Activated CD4-positive, alpha-beta T cell treated with anti-CD3 and anti-CD28 coated beads for 24 hours (primary cell): ENCODE measurements at regions not wholly inside any gene's neighbourhood (a gene's known extent, or its start where the extent isn't known, plus 50 kb on each side); places are given as distances from the start of the nearest gene placed in this dataset.
"Not testable (repeated sequence)": the region's sequence is repeated elsewhere in the genome, so short reads cannot be mapped to it uniquely, and the experiment has no call there.

Source experiments
- DNase-seq, 2 donors: peaks; one replicate each; pipeline ENCODE4 v3.0.0-alpha.2; 2020; ENCODE audit warnings: low read depth in 2 of 2

- DNase-seq: no peak
Measured at GRCh38 chr13:76014406-76015318, 378.5 kb downstream of the LMO7 start.

- DNase-seq: no peak
Measured at GRCh38 chr13:76012091-76012721, 376.1 kb downstream of the LMO7 start.

GRCh38 chr13:76009267-76009890 lies 373.2 kb downstream of the LMO7 start:
- no peak for DNase-seq

- DNase-seq: no peak
Measured at GRCh38 chr13:76004416-76004815, 368.3 kb downstream of the LMO7 start.

- no peak for DNase-seq
Measured at GRCh38 chr13:76000131-76000530, 364.0 kb downstream of the LMO7 start.

- DNase-seq: no peak
Measured at GRCh38 chr13:75996582-75996981, 360.5 kb downstream of the LMO7 start.

GRCh38 chr13:75995966-75996365 lies 359.8 kb downstream of the LMO7 start:
- no peak for DNase-seq

GRCh38 chr13:75993823-75994222 lies 357.7 kb downstream of the LMO7 start:
- no peak for DNase-seq

- no peak for DNase-seq
Measured at GRCh38 chr13:75993241-75993640, 357.1 kb downstream of the LMO7 start.

- no peak for DNase-seq
Measured at GRCh38 chr13:75986818-75987217, 350.7 kb downstream of the LMO7 start.

- DNase-seq: no peak
Measured at GRCh38 chr13:75985132-75985531, 349.0 kb downstream of the LMO7 start.

- no peak for DNase-seq
Measured at GRCh38 chr13:75978818-75979217, 342.7 kb downstream of the LMO7 start.

GRCh38 chr13:75968103-75968838 lies 332.1 kb downstream of the LMO7 start:
- DNase-seq: no peak

GRCh38 chr13:75963302-75963701 lies 327.2 kb downstream of the LMO7 start:
- DNase-seq: no peak

GRCh38 chr13:75961911-75962310 lies 325.8 kb downstream of the LMO7 start:
- no peak for DNase-seq

GRCh38 chr13:75960538-75960994 lies 324.4 kb downstream of the LMO7 start:
- no peak for DNase-seq

GRCh38 chr13:75959861-75960481 lies 323.8 kb downstream of the LMO7 start:
- DNase-seq: no peak

- DNase-seq: not testable (repeated sequence)
Measured at GRCh38 chr13:75953589-75953988, 317.5 kb downstream of the LMO7 start.

GRCh38 chr13:75947448-75947847 lies 311.3 kb downstream of the LMO7 start:
- DNase-seq: no peak

- no peak for DNase-seq
Measured at GRCh38 chr13:75946536-75947284, 310.6 kb downstream of the LMO7 start.
